HEK293T (cell line): ENCODE measurements at regions not wholly inside any gene's neighbourhood (a gene's known extent, or its start where the extent isn't known, plus 50 kb on each side); places are given as distances from the start of the nearest gene placed in this dataset.

ENCODE experiments used
- CTCF ChIA-PET: fragments of 350-600 bp; formaldehyde crosslinking; extraction: SDS; loops from one replicate; lab custom pipeline; 2021; ENCODE audit warnings: antibody characterized with exemption, inconsistent platforms; lab: Yijun Ruan, JAX
- POLR2A ChIA-PET: fragments of 350-600 bp; formaldehyde crosslinking; extraction: SDS; loops from one replicate; lab custom pipeline; 2020; ENCODE audit warnings: antibody characterized with exemption, inconsistent platforms; lab: Yijun Ruan, JAX
- DNase-seq: peaks from one replicate; pipeline ENCODE4 v3.0.0; 2012; ENCODE audit warnings: mixed read lengths; ENCODE audit errors: extremely low spot score
- ARNT ChIP-seq: fragments of 450-650 bp; IDR thresholded peaks from 2 replicates; pipeline ENCODE4 v1.6.1; 2017; ENCODE audit warnings: mild to moderate bottlenecking
- BHLHE40 ChIP-seq: fragments of 450-650 bp; IDR thresholded peaks from 2 replicates; pipeline ENCODE4 v1.6.1; 2016; ENCODE audit warnings: mild to moderate bottlenecking, moderate library complexity, borderline replicate concordance
- CTBP1 ChIP-seq: fragments of 450-650 bp; IDR thresholded peaks from 2 replicates; pipeline ENCODE4 v1.6.1; 2016; ENCODE audit warnings: borderline replicate concordance
- ELF4 ChIP-seq: fragments of 450-650 bp; IDR thresholded peaks from 2 replicates; pipeline ENCODE4 v1.6.1; 2017; ENCODE audit warnings: antibody characterized with exemption
- FOXA1 ChIP-seq: fragments of 450-650 bp; IDR thresholded peaks from 2 replicates; pipeline ENCODE4 v1.6.1; 2016; ENCODE audit warnings: mild to moderate bottlenecking
- FOXK2 ChIP-seq: fragments of 450-650 bp; IDR thresholded peaks from 2 replicates; pipeline ENCODE4 v1.6.1; 2016; ENCODE audit warnings: mild to moderate bottlenecking
- FOXM1 ChIP-seq: fragments of 450-650 bp; IDR thresholded peaks from 2 replicates; pipeline ENCODE4 v1.6.1; 2017; ENCODE audit warnings: mild to moderate bottlenecking, borderline replicate concordance
- HDGF ChIP-seq: fragments of 450-650 bp; IDR thresholded peaks from 2 replicates; pipeline ENCODE4 v1.6.1; 2017; ENCODE audit warnings: antibody characterized with exemption, borderline replicate concordance
- L3MBTL2 ChIP-seq: fragments of 450-650 bp; conservative IDR thresholded peaks from 2 replicates; pipeline ENCODE4 v1.6.1; 2016; ENCODE audit warnings: mild to moderate bottlenecking
- LEF1 ChIP-seq: fragments of 450-650 bp; IDR thresholded peaks from 2 replicates; pipeline ENCODE4 v1.6.1; 2017; ENCODE audit warnings: mild to moderate bottlenecking, borderline replicate concordance
- NFRKB ChIP-seq: fragments of 450-650 bp; IDR thresholded peaks from 2 replicates; pipeline ENCODE4 v1.6.1; 2016; ENCODE audit warnings: mild to moderate bottlenecking, moderate library complexity
- SP1 ChIP-seq: fragments of 450-650 bp; IDR thresholded peaks from 2 replicates; pipeline ENCODE4 v1.6.1; 2017
- SUZ12 ChIP-seq: fragments of 450-650 bp; IDR thresholded peaks from 2 replicates; pipeline ENCODE4 v1.6.1; 2016; ENCODE audit warnings: mild to moderate bottlenecking
- TARDBP ChIP-seq: fragments of 450-650 bp; IDR thresholded peaks from 2 replicates; pipeline ENCODE4 v1.6.1; 2016
- ZNF384 ChIP-seq: fragments of 450-650 bp; IDR thresholded peaks from 2 replicates; pipeline ENCODE4 v1.6.1; 2016
- TF ChIP-seq, protein P1 (sequence below): fragments of 450-650 bp; IDR thresholded peaks from 2 replicates; pipeline ENCODE4 v1.6.1; 2016

DNA sequence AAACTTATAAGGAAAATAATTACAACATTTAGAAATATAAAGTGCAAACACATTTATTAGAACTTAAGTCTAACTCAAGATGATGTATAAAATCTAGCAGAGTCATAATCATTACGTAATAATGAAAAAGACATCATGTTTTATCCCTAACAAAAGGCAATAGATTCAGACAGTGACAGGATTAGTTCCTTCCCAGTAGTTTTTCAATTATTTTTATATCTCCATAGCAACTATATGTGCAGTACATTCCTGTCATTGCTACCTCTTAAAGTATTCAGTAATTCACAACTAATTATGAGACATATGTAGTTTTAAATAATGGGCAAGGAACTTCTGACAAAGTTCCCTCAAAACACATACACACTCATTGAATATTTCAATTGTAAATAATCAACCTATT is 687.9 kb downstream of the CCDC85A start:
- TF ChIP-seq LEF1: no peak
- TF ChIP-seq SP1: no peak
- TF ChIP-seq HDGF: no peak
- TF ChIP-seq TARDBP: no peak
- no peak for TF ChIP-seq ARNT
- TF ChIP-seq ZNF384: no peak
- TF ChIP-seq FOXM1: no peak
- no peak for TF ChIP-seq ELF4
- no peak for TF ChIP-seq BHLHE40
- POLR2A ChIA-PET: no interaction called here
- CTCF ChIA-PET: no interaction called here
- no peak for DNase-seq

DNA sequence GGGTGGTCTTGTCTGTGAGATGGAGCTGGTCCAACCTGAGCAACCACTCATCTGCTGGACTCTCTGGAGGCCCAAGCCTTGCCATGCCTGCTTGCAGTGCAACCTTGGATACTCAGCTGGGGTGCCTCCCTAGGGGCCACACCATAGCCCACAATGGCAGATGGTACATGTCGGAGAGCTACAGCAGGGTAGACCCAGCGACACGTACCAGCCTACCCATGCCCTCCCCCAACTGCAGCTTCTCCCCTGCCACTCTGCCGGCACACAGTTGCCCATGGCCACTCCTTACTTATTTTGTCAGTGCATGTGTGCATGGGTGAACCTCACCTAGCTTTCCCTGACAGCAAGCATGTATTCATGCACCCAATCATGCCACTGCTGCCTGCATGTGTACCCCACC is 690.9 kb downstream of the CCDC85A start:
- POLR2A ChIA-PET: no interaction called here
- DNase-seq: no peak
- TF ChIP-seq FOXK2 (no peak), ARNT (no peak), NFRKB (no peak), L3MBTL2 (no peak), SUZ12 (no peak), LEF1 (no peak), FOXA1 (no peak), CTBP1 (no peak), ZNF384 (no peak), FOXM1 (no peak), HDGF (no peak), BHLHE40 (no peak)
- TF ChIP-seq, protein P1, sequence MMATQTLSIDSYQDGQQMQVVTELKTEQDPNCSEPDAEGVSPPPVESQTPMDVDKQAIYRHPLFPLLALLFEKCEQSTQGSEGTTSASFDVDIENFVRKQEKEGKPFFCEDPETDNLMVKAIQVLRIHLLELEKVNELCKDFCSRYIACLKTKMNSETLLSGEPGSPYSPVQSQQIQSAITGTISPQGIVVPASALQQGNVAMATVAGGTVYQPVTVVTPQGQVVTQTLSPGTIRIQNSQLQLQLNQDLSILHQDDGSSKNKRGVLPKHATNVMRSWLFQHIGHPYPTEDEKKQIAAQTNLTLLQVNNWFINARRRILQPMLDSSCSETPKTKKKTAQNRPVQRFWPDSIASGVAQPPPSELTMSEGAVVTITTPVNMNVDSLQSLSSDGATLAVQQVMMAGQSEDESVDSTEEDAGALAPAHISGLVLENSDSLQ: no peak
- CTCF ChIA-PET: no interaction called here

DNA sequence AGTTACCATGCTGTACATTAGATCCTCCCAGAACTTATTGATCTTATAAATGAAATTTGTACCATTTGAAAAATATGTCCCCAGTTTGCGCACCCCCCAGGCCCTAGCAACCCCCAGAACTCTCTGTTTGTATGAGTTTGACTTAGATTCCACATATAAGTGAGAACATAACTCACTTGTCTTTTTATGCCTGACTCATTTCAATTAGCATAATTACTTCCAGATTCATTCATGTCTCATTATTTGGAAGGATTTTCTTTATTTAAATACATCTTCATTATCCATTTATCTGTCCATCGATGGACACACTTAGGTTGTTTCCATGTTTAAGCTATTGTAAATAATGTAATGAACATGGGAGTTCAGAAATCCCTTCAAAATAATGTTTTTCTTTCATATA is 705.9 kb downstream of the CCDC85A start:
- ChIA-PET POLR2A (no interaction called here), CTCF (no interaction called here)
- DNase-seq: no peak
- TF ChIP-seq LEF1 (no peak), SUZ12 (no peak), FOXM1 (no peak), HDGF (no peak), ARNT (no peak), CTBP1 (no peak), FOXA1 (no peak), L3MBTL2 (no peak)

DNA sequence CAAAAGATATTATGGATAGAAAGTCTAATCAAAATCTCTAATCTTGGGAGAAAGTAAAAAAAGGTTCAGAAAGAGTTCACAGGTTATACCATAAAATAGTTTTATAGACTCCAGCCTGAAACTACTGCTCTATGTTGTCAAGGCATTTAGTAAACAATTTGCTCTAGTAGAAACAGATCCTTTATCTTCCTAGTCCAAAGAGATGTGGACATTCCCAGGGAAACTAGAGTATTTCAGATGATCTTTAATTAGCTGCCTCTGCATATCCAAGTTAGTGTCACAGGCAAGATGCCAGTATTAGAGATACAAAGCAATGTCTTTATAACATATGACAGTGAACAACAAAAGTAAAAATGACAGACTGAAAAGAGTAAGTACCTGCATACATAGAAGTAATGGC is 708.6 kb downstream of the CCDC85A start:
- DNase-seq: no peak
- TF ChIP-seq FOXK2: no peak
- TF ChIP-seq FOXM1: no peak
- no peak for TF ChIP-seq SUZ12
- TF ChIP-seq LEF1: no peak
- TF ChIP-seq, protein P1: no peak
- TF ChIP-seq L3MBTL2: no peak
- ChIA-PET POLR2A (no interaction called here), CTCF (no interaction called here)

DNA sequence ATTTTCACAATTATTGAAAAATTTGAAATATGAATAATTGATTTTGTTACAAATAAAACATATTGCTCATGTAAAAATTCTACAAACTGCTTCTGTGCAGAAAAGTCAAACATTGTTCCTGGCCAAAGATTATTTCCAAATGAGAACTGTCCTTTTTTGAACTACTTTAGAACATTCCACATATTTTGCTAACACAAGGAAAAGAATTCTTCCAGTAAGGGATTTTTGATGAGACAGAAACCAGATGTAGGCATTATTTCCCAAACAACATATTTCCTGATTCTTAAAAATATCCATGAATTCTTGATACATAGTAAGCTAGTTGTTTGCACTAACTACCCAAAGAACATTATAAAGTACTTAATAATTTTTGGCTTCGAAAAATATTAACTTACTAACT is 715.2 kb downstream of the CCDC85A start:
- DNase-seq: no peak
- CTCF ChIA-PET: no interaction called here
- TF ChIP-seq SP1: no peak
- TF ChIP-seq LEF1: no peak
- no peak for TF ChIP-seq ZNF384
- no peak for TF ChIP-seq BHLHE40
- TF ChIP-seq, protein P1: no peak
- no peak for TF ChIP-seq ELF4
- TF ChIP-seq L3MBTL2: no peak
- TF ChIP-seq SUZ12: no peak
- TF ChIP-seq HDGF: no peak
- TF ChIP-seq FOXK2: no peak
- TF ChIP-seq ARNT: no peak
- no peak for TF ChIP-seq FOXA1
- no peak for TF ChIP-seq FOXM1
- no peak for TF ChIP-seq CTBP1
- TF ChIP-seq TARDBP: no peak
- TF ChIP-seq NFRKB: no peak
- POLR2A ChIA-PET: no interaction called here

DNA sequence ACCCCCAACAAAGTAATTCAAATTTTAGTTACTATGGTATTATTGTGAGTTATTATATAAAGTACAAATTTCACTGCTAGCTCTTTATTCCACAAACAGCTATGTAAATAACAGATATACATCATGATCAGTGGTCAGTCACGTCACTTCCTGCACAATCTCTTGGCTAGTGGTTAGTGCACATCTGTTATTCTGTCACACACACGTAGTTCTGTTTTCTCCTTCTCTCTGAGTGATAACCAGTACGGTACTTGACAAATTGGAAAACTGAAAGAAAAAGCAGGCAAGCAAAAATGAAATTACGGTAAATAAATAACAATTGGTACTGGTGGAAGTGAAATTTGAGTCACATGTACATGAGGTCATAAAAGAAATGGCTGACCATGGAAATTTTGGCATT is 728.7 kb downstream of the CCDC85A start:
- POLR2A ChIA-PET: no interaction called here
- CTCF ChIA-PET: no interaction called here
- DNase-seq: no peak
- TF ChIP-seq SUZ12: no peak
- TF ChIP-seq TARDBP: no peak
- no peak for TF ChIP-seq CTBP1
- TF ChIP-seq HDGF: no peak
- TF ChIP-seq ZNF384: no peak
- TF ChIP-seq L3MBTL2: no peak
- TF ChIP-seq FOXA1: no peak
- TF ChIP-seq ELF4: no peak
- no peak for TF ChIP-seq SP1
